ENCODE measurements at regions not wholly inside any gene's neighbourhood (a gene's known extent, or its start where the extent isn't known, plus 50 kb on each side); places are given as distances from the start of the nearest gene placed in this dataset.
"Not testable (repeated sequence)": the region's sequence is repeated elsewhere in the genome, so short reads cannot be mapped to it uniquely, and the experiment has no call there.

DNA sequence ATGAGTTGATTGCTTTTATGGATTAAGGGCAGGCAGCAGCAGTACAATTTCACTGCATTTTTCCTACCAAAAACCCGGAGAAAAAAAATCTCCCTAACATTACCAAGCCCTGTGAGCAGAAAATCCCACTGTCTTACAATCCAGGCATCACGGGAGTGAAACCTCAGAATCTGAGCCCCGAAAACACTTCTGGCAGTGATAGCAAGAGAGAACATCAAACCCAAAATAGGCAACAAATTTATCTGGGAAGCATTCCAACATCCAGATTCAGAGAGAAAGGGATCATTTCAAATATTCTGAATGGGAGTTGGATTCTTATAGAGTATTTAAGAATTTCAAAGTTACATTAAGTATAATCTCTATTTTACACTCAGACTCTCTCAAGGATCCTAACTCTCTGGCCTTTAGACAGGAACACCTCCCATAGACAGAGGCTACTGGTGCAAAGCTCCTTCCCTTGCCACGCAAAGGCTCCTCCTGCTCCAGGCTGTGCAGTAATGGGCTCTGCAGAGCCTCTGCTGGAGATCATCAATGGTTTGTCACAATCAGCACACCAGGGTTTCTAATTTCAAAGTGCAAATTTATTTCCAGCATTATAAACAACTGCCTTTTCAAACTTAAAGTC lies 256.9 kb downstream of the PARM1 start:
- no peak for DNase-seq (ENCODE audit: low spot score)

DNA sequence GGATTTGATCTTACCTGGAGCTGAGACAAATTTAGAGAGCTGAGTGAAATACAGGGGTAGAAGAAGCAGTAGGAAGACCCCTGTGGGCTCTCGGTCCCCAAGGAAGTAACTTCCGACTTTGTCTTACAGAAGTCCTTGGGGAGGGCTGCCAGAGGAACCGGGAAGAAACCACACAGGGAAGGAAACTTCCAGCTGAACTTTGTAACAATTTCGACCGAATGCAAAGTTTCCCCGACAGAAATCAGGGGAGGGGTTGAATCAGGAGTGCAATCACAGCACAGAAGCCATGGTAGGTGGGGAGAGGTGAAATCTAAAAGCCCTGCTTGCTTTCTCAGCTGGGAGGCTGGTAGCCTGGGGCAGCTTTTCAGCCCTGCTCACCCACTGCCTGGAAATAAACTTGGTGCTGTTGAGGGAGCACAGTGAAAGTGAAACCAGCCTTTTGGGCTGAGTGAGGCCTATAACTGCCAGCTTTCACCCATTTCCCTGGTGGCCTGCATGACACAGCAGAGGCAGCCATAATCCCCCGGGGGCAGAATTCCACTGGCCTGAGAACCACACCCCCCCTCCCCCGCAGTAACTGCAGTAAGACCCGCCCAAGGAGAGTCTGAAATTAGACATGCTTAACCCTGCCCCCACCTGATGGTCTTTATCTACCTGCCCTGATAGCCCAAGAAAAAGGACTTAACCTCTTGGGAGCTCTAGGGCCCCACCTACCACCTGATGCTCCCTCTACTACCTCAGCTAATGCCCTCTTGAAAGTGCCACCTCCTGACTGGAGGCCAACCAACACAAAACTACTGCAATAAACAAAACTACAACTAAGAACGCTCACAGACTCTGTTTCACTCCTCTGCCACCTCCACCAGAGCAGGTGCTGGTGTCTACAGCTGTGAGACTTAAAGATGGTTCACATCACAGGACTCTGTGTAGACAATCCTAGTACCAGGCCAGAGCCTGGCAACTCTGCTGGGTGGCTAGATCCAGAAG lies 248.2 kb downstream of the PARM1 start:
- peak; percentile 15 for DNase-seq (ENCODE audit: low spot score)

DNA sequence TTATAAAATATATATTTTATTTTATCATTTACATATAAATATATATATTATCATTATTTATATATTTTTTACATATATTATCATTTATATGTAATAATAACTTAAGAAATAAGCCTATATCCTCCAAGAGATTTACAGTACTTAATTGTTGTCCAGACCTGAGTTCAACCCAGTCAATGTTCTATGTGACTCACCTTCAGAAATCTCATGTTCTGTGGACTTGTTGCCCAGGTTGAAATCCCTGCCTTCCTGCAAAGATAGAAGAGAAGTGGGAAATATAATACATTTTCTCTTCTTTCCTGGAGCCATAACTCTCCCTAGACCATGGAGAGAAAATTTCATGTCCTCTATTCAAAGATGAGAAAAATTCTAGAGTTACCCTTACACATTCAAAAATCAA lies 247.3 kb downstream of the PARM1 start:
- DNase-seq (ENCODE audit: low spot score): no peak

DNA sequence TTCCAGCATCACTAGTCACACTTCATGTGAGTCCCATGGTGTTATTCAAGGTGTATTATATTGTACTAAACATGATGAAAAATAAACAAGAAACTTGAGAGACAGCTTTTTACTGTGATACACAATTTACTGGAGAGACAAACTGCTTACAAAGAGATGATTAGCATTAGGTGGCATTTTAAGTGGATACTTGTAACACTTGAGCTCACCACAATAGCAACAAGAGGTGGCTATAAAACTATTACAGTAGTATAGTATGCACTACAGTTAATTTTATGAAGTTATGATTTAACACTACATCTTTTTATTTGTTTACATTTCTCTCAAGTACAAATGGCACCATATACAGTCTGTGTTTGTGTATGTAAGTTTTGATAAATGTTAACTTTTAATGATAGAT lies 246.6 kb downstream of the PARM1 start:
- DNase-seq (ENCODE audit: low spot score): no peak

DNA sequence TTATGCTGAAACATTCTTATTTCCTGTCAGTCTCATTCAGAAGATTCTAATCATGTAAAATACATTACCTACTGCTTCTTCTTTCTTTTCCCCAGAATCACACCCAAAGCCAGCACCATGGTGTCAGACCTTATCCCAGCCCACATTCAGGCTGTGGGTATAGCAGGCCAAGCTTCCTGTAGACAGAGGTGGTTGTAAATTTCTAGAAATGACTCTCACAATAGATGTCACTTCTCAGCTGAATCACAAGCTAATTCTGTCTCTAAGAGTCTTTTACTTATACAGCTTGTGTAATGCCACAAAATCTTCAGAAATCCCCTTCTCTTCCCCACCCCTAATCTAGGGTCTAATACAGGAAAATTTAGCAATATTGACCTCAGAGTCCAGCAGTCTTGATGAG lies 239.6 kb downstream of the PARM1 start:
- DNase-seq (ENCODE audit: low spot score): no peak

DNA sequence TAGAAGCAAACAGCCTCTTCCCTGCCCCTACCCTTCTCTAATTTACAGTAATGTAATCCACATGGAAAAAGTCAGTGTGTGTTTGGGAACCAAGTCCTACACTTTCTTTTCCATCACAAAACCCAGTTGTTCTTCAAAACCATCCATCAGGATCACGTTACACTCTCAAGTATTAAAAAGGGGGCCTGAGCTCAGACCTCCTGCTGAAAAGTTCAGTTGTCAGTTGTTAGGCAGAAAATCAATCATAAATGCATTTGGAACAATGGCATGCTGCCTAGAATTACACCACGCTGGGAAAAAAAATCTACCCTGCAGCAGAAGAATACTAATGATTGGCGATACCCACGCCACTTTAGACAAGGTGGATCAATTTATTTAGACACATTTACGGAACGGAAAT lies 236.5 kb downstream of the PARM1 start:
- DNase-seq (ENCODE audit: low spot score): no peak

DNA sequence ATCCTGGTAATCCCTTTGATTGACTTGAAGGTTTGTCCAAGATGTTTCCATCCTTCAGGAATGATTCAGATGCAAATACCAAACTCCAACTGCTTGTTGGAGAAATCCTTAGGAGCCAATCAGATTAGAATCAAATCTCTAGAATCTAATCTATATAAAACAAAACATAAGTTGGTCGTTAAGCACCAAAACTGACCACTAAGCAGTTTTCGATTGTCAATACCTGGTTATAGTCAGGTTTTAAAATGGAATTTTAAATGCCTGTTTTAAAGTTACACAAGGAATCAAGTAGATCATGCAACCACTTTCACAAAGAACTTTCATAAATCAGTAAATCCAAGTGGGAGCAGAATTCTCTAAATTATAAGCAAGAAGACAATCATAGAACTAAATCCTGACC lies 236.1 kb downstream of the PARM1 start:
- DNase-seq (ENCODE audit: low spot score): no peak

DNA sequence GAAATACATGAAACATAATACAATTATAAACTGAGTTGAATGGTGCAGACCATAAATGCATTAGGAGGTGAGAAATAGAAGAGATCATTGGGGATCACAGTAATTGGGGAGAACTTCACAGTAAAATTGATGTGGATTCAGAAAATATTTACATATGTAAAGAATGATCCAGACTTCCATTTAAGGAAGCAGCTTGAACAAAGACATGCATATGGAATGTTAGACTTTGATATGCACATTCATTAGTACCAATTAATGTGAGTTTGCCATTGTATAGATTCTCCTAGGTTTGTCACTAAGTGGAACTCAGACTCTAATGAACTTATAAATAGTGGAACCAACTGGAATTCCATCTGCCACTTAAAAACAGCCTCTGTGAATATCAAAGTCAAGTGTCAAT lies 235.6 kb downstream of the PARM1 start:
- no peak for DNase-seq (ENCODE audit: low spot score)

DNA sequence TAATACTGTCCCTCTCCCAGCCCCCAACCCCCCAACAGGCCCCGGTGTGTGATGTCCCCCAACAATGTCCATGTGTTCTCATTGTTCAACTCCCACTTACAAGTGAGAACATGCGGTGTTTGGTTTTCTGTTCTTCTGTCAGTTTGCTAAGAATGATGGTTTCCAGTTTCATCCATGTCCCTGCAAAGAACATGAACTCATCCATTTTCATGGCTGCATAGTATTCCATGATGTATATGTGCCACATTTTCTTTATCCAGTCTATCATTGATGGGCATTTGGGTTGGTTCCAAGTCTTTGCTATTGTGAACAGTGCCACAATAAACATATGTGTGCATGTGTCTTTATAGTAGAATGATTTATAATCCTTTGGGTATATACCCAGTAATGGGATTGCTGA lies 232.2 kb downstream of the PARM1 start:
- not testable (repeated sequence) for DNase-seq (ENCODE audit: low spot score)

DNA sequence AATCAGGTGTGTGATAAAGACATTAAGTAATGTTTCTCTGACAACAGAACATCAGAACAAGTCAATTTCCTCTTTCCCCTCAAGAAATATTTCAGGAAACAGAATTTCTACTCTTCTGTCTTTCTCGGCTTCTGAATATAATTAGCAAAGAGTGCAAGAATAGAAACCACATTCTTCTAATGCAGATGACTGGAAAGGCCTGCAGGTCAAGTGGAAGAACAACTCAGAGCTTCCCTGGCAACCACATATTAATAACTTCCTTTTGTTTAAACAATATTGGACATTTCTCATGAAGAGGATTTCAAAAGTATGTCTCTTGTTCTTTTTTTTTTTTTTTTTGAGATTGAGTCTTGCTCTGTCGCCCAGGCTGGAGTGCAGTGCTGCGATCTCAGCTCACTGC lies 225.5 kb downstream of the PARM1 start:
- DNase-seq (ENCODE audit: low spot score): no peak

DNA sequence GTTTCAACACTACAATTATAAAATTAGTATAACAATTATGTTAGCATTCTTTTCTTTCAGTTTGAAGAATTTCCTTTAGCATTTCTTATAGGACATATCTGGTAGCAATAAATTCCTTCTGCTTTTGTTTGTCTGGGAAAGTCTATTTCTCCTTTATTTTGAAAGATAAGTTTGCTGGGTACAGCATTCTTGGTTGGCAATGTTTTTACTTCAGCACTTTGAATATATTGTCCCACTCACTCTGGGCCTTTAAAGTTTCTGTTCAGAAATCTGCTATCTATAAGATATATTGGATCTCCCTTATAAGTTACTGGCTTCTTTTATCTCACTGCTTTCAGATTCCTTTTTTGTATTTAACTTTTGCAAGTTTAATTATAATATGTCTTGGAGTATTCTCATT lies 222.1 kb downstream of the PARM1 start:
- no peak for DNase-seq (ENCODE audit: low spot score)

DNA sequence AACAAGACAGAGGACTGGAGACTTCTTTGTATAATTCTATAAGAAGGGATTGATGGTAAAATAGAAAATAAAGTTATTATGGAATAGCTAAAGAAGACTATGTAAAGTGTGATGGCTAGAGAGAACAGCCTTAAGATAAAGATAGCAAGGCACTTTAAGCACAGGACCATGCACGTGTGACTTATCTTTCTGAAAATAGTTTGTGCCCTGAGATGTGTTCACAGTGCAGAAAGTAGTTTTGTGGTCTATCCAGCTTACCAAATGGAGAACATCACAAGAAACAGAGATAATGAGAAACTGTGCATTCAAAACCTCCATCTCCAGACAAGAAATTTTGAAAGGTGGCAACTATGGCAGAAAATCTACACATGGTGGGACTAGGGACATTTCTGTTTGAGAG lies 213.3 kb downstream of the PARM1 start:
- DNase-seq (ENCODE audit: low spot score): no peak

DNA sequence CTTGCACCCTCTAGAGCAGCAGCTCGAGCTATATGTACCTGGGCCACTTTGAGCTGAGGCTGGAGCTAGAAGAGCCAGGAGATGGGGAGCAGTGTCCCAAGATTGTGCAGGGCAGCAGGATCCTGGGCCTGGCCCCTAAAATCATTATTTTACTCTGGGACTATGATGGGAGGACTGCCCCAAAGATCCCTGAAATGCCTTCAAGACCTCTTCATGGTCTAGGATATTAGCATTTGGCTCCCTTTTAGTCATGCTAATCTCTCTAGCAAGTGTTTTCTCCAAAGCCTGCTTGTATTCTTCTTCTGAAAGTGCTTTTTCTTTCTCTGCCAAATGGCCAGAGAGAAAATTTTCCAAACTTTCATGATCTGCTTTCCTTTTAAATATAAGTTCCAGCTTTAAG lies 211.6 kb downstream of the PARM1 start:
- DNase-seq (ENCODE audit: low spot score): no peak

DNA sequence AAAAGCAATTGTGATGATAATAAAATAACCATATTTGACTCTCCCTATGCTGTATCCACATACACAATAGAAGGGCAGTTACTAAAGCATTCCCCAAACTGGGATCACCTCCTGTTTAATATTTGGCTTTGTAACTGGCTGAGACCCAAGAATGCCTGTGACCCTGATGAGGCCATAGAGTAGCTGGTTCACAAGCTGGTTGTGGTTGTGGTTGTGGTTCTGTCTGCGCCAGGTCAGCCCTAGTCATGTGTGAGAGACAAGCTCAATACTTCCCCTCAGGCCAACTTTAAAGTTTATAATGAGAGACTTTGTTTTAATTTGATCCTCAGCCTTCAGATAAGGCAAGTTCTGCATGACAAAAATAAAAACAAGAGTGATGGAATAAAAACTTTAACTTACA lies 209.9 kb downstream of the PARM1 start:
- DNase-seq (ENCODE audit: low spot score): peak; percentile 40

DNA sequence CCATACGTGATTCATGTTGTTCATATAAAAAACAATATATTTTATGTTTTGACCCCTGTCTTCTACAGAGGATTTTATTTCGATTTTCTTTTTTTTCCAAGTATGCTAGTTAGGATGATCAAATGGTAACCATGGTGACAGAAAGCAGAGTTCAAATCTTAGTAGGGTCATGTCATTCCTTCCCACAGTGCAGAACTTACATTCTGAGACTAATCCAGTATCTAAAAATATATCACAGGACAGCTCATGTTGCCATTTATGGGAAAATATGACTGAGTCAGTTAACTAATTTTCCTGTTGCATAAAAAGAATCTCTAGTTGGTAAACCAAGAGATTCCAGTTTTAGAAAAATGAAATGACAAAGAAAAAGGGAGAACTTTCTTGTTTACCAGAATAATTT lies 209.5 kb downstream of the PARM1 start:
- peak; percentile 6 for DNase-seq (ENCODE audit: low spot score)

DNA sequence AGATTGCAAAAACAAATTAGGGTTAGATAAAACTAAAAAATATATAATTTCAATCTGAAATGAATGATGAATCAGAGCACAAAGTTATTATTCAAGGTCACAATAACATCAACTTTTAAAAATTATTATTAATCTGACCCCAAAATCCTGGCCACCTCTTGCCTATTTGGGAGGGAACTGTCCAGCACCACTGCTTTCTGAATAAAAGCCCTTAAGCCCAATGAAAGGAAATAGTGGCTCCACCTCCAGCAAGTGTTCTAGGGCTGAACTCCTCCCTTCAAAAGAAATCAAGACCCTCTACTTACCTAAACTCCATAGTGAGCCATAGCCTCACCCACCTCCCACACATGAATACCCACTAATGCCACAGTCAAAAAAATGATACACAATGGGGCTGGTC lies 208.2 kb downstream of the PARM1 start:
- DNase-seq (ENCODE audit: low spot score): no peak

DNA sequence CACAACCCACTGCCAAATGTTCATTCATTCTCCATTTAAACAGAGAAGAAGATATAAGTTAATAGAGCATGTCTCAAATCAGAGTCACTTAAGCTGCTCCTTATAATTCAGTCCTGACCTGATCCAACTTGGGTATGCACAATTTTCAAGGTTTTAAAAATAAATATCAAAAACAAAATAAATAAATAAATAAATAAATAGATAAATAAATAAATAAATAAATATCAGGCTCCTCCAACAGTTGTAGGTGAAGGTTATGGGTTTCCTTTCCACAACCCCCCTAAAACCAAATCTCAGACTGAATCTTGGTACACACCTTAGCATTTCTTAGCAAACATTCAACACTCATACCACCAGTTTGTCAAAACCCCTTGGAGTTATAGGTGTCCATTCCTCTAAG lies 204.4 kb downstream of the PARM1 start:
- DNase-seq (ENCODE audit: low spot score): no peak

DNA sequence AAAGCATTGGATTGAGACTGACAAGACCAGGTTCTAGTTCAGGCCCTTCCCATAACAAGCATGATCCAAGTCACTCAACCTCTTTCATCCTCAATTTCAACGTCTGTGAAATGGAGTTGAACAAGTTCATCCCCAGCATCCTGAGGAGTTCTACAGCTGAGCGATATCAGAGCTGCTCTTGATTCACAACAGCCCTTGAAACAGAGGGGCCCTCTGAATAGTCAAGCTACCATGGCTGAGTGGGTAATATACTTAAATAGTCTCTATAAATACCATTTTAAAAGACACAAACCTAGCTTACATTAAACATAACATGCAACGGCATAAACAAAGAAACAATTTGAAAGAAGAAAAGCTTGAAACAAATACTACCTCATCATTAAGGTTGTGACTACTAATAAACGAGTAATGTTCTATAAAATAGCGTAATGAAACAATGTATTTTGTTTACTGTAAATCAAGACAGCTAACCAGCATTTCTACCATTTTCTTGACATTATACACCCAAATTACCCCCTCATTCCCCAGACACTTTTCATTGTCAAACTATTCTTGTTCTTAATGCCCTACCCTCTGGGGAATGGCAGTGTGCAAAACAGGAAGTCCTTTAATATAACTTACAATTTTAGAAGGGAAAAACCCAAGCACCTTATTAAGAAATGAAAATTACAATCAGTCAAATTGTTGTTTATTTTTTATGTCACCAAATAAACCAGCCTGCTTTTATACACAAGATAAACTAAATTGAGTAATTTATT lies 202.3 kb downstream of the PARM1 start:
- DNase-seq (ENCODE audit: low spot score): no peak

DNA sequence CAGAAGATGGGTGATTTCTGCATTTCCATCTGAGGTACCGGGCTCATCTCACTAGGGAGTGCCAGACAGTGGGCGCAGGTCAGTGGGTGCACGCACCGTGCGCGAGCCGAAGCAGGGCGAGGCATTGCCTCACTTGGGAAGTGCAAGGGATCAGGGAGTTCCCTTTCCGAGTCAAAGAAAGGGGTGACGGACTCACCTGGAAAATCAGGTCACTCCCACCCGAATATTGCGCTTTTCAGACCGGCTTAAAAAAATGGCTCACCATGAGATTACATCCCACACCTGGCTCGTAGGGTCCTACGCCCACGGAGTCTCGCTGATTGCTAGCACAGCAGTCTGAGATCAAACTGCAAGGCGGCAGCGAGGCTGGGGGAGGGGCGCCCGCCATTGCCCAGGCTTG lies 194.0 kb downstream of the PARM1 start:
- not testable (repeated sequence) for DNase-seq (ENCODE audit: low spot score)

DNA sequence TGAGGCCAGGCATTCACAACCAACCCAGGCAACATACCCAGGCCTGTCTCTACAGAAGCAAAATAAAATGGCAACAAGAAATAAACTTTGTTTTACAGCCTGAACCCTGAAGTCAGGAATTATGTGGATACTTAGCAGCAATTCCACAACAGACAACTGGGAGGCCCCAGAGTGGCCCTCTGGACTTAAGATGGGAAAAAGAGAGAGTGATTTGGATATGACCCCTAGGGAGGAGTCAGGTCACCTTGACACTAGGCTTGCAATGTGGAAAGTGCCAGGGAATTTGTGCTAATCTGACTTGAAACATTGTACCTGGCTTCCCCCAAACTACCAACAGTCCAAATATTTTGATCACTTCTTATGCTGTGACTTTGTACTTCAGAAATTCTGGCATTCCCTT lies 193.1 kb downstream of the PARM1 start:
- no peak for DNase-seq (ENCODE audit: low spot score)

DNA sequence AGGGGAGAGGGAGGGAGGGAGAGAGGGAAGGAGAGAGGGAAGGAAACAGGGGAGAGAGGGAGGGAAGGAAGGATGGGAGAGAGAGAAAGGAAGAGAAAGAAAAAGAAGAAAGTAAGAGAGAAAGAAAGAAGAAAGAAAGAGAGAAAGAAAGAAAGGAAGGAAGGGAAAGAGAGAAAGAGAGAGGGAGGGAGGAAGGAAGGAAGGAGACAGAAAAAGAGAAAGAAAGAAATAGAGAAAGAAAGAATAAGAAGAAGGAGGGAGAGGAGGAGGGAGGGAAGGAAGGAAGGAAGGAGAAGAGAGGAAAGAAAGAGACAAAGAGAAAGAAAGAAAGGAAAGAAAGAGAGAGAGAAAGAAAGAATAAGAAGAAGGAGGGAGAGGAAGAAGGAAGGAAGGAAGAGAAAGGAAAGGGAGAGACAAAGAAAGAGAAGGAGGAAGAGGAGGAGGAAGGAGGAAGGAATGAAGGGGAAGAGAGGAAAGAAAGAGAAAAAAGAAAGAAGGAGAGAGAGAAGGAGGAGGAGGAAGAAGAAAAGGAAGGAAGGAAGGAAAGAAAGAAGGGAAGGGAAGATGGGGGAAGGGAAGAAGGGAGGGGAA lies 189.6 kb downstream of the PARM1 start:
- no peak for DNase-seq (ENCODE audit: low spot score)

DNA sequence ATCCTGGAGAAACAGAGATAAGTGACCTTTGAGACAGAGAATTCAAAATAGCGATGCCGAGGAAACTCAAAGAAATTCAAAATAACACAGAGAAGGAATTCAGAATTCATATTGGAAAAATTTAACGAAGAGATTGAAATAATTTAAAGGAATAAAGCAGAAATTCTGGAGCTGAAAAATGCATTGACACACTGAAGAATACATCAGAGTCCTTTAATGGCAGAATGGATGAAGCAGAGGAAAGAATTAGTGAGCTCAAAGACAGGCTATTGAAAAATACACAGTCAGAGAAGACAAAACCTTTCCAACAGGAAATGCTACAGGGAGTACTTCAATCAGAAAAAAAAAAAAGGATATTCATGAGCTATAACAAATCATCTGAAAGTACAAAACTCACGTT lies 185.8 kb downstream of the PARM1 start:
- DNase-seq (ENCODE audit: low spot score): no peak

DNA sequence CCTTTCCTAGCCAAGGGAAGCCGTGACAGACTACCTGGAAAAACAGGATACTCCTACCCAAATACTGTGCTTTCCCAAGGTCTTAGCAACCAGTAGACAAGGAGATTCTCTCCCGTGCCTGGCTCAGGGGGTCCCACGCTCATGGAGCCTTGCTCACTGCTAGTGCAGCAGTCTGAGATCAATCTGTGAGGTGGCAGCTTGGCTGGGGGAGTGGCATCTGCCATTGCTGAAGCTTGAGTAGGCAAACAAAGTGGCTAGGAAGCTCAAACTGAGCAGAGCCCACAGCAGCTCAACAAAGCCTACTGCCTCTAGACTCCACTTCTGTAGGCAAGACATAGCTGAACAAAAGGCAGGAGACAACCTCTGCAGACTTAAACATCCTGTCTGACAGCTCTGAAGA lies 177.1 kb downstream of the PARM1 start:
- no peak for DNase-seq (ENCODE audit: low spot score)

All from kidney tubule cell (primary cell).